VCaP (cell line): ENCODE measurements at regions not wholly inside any gene's neighbourhood (a gene's known extent, or its start where the extent isn't known, plus 50 kb on each side); places are given as distances from the start of the nearest gene placed in this dataset.

Source experiments
- H3K27ac ChIP-seq: fragments of 450-650 bp; 2 replicates; pipeline ENCODE4 v1.5.1; 2017
- CTCF ChIP-seq: fragments of 450-650 bp; conservative IDR thresholded peaks from 2 replicates; pipeline ENCODE4 v1.5.1; 2017; ENCODE audit warnings: mild to moderate bottlenecking, moderate library complexity

- no peak for TF ChIP-seq CTCF
- no peak overlapping the region for H3K27ac ChIP-seq
Measured at GRCh38 chr12:25875661-25876060, 82.8 kb upstream of the RASSF8 start.

- TF ChIP-seq CTCF: no peak
- no peak overlapping the region for H3K27ac ChIP-seq
Measured at GRCh38 chr12:25876383-25877045, 82.0 kb upstream of the RASSF8 start.

- TF ChIP-seq CTCF: no peak
- no peak overlapping the region for H3K27ac ChIP-seq
Measured at GRCh38 chr12:25877446-25877845, 81.0 kb upstream of the RASSF8 start.

DNA sequence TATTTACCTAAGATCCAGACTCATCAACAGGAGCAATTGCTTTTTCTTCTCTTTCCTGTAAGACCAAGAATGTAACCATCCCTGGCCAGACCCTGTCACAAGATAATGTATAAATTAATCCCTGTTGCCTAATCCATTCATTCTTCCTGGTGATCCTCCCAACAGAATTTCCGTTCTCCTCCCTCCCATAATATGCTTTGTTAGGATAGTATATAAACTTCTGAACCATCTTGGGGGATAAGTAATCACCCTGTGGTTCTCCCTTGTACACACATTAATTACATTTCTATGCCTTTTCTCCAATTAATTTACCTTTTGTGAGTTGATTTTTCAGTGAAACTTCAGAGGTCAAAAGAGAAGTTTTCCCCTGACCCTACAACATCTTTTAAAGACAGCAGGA is 76.2 kb upstream of the RASSF8 start:
- no peak for TF ChIP-seq CTCF

GRCh38 chr12:25883026-25883916 is 75.2 kb upstream of the RASSF8 start:
- H3K27ac ChIP-seq: no peak overlapping the region
- TF ChIP-seq CTCF: no peak

More for the DNA sequence above, 76.2 kb upstream of the RASSF8 start:
- H3K27ac ChIP-seq: no peak overlapping the region

GRCh38 chr12:25884024-25884919 is 74.2 kb upstream of the RASSF8 start:
- TF ChIP-seq CTCF: no peak
- H3K27ac ChIP-seq: no peak overlapping the region

DNA sequence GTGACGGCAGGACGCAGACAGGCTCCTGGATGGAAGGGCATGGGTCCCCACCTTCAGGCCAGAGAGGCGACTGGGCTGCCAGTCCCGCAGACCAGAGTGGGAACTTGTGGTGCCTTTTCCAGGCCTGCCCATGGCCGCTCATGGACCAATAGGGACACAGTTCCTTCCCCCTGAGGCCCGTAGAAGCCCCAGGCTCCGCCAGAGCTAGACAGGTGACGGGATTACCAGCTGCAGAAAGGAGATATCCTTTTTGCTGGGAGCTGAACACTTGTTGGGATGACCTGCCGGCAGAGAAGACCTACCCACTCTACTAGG is 73.6 kb upstream of the RASSF8 start:
- TF ChIP-seq CTCF: no peak
- no peak overlapping the region for H3K27ac ChIP-seq
